Mucosa of rectum (tissue), 2 donors: ENCODE measurements at regions not wholly inside any gene's neighbourhood (a gene's known extent, or its start where the extent isn't known, plus 50 kb on each side); places are given as distances from the start of the nearest gene placed in this dataset.
"Not testable (repeated sequence)": the region's sequence is repeated elsewhere in the genome, so short reads cannot be mapped to it uniquely, and the experiment has no call there.

Experiments
- H3K27ac ChIP-seq, 2 donors: one replicate each; pipeline ENCODE4 v1.7.0; 2013; ENCODE audit warnings: inconsistent platforms in 2 of 2, low read depth in 2 of 2, low read length in 2 of 2
- H3K27me3 ChIP-seq, 2 donors: one replicate each; pipeline ENCODE4 v1.7.0; 2013; ENCODE audit warnings: low read length in 2 of 2; ENCODE audit not compliant: control insufficient read depth in 2 of 2, insufficient read depth in 2 of 2
- H3K36me3 ChIP-seq, 2 donors: one replicate each; pipeline ENCODE4 v1.7.0; 2013; ENCODE audit warnings: low read length in 2 of 2; ENCODE audit not compliant: control insufficient read depth in 2 of 2, insufficient read depth in 2 of 2
- H3K4me1 ChIP-seq, 2 donors: one replicate each; pipeline ENCODE4 v1.7.0; 2013; ENCODE audit warnings: low read length in 2 of 2, mild to moderate bottlenecking in 1 of 2; ENCODE audit not compliant: control insufficient read depth in 2 of 2, insufficient read depth in 2 of 2
- H3K4me3 ChIP-seq, 2 donors: one replicate each; pipeline ENCODE4 v1.7.0; 2013; ENCODE audit warnings: low read length in 2 of 2
- H3K9ac ChIP-seq, 2 donors: one replicate each; pipeline ENCODE4 v1.7.0; 2013; ENCODE audit warnings: low read length in 2 of 2, low read depth in 1 of 2, mild to moderate bottlenecking in 1 of 2
- H3K9me3 ChIP-seq, 2 donors: one replicate each; pipeline ENCODE4 v1.7.0; 2013; ENCODE audit warnings: low read length in 2 of 2; ENCODE audit not compliant: control insufficient read depth in 2 of 2
- donor health status: healthy.
- donor health status: Normal muscosa, but diverticular disease.

GRCh38 chr17:77083531-77083930, 57.2 kb upstream of the SEC14L1 start:
- Histone ChIP-seq H3K9ac (no peak overlapping the region), H3K36me3 (no peaks in the 10 kb centered on the region), H3K27ac (no peak overlapping the region), H3K4me1 (peaks cover 4 to 10% of the 10 kb centered on the region in 2 donors), H3K27me3 (peaks cover 0 to 3% of the 10 kb centered on the region in 2 donors), H3K4me3 (no peak overlapping the region), H3K9me3 (no peaks in the 10 kb centered on the region)

- peaks cover 4 to 16% of the 10 kb centered on the region in 2 donors for H3K4me1 ChIP-seq
- H3K9me3 ChIP-seq, result no peaks in the 10 kb centered on the region
- H3K4me3 ChIP-seq, result no peak overlapping the region
- H3K27me3 ChIP-seq, result no peaks in the 10 kb centered on the region
- no peak overlapping the region for H3K27ac ChIP-seq
- H3K9ac ChIP-seq, result no peak overlapping the region
- no peaks in the 10 kb centered on the region for H3K36me3 ChIP-seq
Measured at GRCh38 chr17:77085926-77086432, 54.8 kb upstream of the SEC14L1 start.

- Histone ChIP-seq H3K4me1 (peaks cover 4 to 16% of the 10 kb centered on the region in 2 donors), H3K9ac (peak overlapping the region in 1 of 2 donors; percentile 47), H3K36me3 (peaks cover 0 to 4% of the 10 kb centered on the region in 2 donors), H3K27ac (no peak overlapping the region), H3K27me3 (no peaks in the 10 kb centered on the region), H3K4me3 (no peak overlapping the region), H3K9me3 (no peaks in the 10 kb centered on the region)
Measured at GRCh38 chr17:77086433-77087010, 54.2 kb upstream of the SEC14L1 start.

GRCh38 chr17:77087650-77088454, 52.9 kb upstream of the SEC14L1 start:
- peak overlapping the region; percentile 90 to 97 for H3K4me3 ChIP-seq
- no peaks in the 10 kb centered on the region for H3K27me3 ChIP-seq
- H3K27ac ChIP-seq, result peak overlapping the region; percentile 76 to 85
- peaks cover 4 to 16% of the 10 kb centered on the region in 2 donors for H3K4me1 ChIP-seq
- H3K9ac ChIP-seq, result peak overlapping the region; percentile 20 to 87
- no peaks in the 10 kb centered on the region for H3K9me3 ChIP-seq
- H3K36me3 ChIP-seq, result peaks cover under 1 to 14% of the 10 kb centered on the region in 2 donors

GRCh38 chr17:77088455-77089123, 52.2 kb upstream of the SEC14L1 start:
- H3K27me3 ChIP-seq, result no peaks in the 10 kb centered on the region
- peak overlapping the region; percentile 83 to 87 for H3K9ac ChIP-seq
- peaks cover 4 to 16% of the 10 kb centered on the region in 2 donors for H3K4me1 ChIP-seq
- peak overlapping the region; percentile 90 to 97 for H3K4me3 ChIP-seq
- H3K27ac ChIP-seq, result peak overlapping the region; percentile 76 to 85
- peaks cover 8 to 21% of the 10 kb centered on the region in 2 donors for H3K36me3 ChIP-seq
- H3K9me3 ChIP-seq, result no peaks in the 10 kb centered on the region

GRCh38 chr17:77089124-77089490, 51.7 kb upstream of the SEC14L1 start:
- Histone ChIP-seq H3K4me1 (peaks cover 4 to 16% of the 10 kb centered on the region in 2 donors), H3K27me3 (no peaks in the 10 kb centered on the region), H3K36me3 (peaks cover 13 to 25% of the 10 kb centered on the region in 2 donors), H3K27ac (peak overlapping the region; percentile 76 to 85), H3K4me3 (peak overlapping the region; percentile 90 to 97), H3K9me3 (no peaks in the 10 kb centered on the region), H3K9ac (peak overlapping the region; percentile 83 to 87)

- not testable (repeated sequence) for H3K27ac ChIP-seq, H3K9ac ChIP-seq, H3K4me3 ChIP-seq, H3K9me3 ChIP-seq, H3K27me3 ChIP-seq
- peaks cover 15 to 33% of the 10 kb centered on the region in 2 donors for H3K36me3 ChIP-seq
- H3K4me1 ChIP-seq, result peaks cover 4 to 16% of the 10 kb centered on the region in 2 donors
Measured at GRCh38 chr17:77089949-77090348, 50.8 kb upstream of the SEC14L1 start.

GRCh38 chr17:77090476-77090875, 50.3 kb upstream of the SEC14L1 start:
- Histone ChIP-seq H3K4me3 (no peak overlapping the region), H3K36me3 (peaks cover 19 to 37% of the 10 kb centered on the region in 2 donors), H3K27me3 (no peaks in the 10 kb centered on the region), H3K9ac (no peak overlapping the region), H3K9me3 (no peaks in the 10 kb centered on the region), H3K27ac (no peak overlapping the region), H3K4me1 (peaks cover 4 to 16% of the 10 kb centered on the region in 2 donors)
